ENCODE measurements at regions not wholly inside any gene's neighbourhood (a gene's known extent, or its start where the extent isn't known, plus 50 kb on each side); places are given as distances from the start of the nearest gene placed in this dataset.

DNA sequence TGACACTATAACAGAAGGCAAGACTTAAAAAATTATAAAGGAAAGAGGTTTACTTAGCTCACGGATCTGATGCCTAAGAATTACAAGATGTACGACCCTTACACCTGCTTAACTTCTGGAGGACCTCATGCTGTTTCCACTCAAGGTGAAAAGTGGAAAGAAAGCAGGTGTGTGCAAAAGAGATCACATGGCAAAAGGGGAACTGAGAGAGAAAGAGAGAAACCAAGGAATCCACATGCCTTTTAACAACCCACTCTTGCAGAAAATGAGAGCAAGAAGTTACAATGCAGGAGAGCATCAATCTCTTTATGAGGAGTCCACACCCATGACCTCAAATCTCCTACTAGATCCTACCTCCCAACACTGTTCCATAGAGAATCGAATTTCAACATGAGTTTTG is 2382.2 kb downstream of the TP53TG3F start:
- DNase-seq (ENCODE audit: low spot score): no peak

DNA sequence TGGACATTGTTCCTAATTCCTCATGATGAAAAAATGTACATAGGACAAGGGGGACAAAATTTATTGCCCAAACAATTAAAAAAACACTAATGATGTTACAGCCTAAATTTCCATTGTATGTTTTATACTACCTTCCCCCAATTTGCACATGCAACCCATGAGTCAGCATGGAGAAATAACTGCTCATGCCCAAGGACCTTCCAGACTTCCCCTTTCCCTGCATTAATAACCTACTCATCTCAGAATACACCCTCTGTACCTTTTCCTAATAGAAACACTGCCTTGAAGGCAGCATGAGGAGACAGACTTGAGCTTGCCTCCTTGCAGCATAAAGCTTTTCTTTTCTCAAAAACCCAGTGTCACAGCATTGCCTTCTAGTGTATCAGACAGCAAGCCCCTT is 2402.8 kb downstream of the TP53TG3F start:
- no peak for DNase-seq (ENCODE audit: low spot score)

DNA sequence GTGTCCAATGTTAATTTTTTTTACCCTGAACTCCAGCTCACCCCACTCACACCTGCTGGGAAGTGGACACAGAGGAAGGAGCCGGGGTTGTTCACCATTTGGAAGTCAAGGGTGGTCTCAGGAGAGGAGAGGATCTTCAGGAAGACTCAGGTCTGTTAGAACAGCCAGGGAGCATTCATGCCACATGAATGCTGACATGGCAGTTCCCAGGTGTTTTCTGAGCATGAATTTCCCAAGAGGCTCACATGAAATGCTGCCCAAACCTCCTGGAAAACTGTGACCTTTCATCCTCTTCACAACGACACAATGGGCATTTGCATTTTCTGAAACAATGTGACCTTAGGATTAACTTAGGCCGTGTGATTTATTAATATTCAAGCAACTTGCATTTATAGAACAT is 2409.2 kb downstream of the TP53TG3F start:
- no peak for DNase-seq (ENCODE audit: low spot score)

DNA sequence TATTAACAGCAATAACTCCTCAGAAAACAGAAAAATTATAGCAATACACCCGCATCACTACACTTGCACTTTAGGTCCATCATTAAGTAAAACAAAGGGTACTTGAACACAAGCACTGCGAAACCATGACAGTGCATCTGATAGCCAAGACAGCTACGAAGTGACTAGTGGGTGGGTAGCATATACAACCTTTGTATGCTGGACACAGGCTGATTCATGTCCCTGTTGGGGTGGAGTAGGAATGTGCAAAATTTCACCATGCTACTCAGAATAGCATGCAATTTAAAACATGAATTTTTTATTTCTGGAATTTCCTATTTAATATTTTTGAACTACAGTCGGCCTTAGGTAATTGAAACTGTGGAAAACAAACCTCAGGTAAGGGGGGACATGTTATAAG is 2414.1 kb downstream of the TP53TG3F start:
- no peak for DNase-seq (ENCODE audit: low spot score)

DNA sequence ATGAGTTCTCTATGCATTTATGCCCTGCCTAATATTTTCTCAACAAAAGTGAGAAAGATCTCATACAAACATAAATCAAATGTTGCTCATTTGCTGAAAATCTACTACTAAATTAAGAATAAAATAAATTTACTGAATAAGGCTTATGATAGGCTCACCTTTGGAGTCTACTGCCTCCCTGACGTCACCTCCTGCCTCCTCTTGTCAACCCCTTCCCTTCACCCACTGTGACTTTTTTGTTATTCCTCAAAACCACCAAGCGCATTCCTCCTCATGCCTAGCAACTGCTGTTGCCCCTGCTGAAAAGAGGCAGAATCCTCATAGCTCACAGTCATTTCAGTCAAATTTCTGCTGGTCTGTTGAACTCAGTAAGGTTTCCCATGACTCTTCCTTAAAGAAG is 2422.2 kb downstream of the TP53TG3F start:
- no peak for DNase-seq (ENCODE audit: low spot score)

DNA sequence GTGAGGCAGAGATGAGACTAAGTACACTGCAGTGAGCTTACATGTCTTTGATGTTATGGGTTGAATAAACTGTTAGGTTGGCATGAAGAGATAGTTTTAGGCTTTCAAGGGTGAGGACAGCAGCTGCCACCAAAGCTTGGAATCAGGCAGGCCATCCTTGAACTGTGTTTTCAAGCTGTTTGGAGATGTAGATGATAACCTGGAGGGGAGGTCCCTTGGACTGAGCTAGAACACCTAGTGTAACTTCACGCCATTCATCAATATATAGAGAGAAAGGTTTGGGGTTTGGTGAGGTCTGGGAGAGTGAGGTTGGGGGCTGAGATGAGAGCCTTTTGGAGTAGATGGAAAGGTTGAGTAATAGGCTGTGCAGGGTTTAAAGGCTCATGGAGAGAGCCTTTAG is 2447.0 kb downstream of the TP53TG3F start:
- DNase-seq (ENCODE audit: low spot score): no peak

DNA sequence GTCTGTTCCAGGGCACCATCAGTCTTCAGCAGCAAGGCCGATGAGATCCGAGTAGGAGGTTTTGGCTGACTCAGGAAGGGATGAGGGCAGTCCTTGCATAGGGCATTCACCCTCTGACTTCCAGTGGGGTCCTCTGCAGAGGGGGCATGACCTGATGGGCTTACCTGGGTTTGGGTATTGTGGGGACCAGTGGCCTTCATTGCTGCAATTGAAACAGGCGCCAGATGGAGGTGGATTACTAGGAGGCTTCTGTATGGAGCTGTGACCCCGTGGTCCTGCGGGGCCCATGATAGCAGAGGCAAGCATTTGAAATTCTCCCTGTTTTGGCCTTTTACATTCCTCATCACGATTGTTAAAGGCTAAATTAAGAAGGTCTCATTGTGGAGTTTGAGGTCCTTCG is 2448.7 kb downstream of the TP53TG3F start:
- DNase-seq (ENCODE audit: low spot score): no peak

DNA sequence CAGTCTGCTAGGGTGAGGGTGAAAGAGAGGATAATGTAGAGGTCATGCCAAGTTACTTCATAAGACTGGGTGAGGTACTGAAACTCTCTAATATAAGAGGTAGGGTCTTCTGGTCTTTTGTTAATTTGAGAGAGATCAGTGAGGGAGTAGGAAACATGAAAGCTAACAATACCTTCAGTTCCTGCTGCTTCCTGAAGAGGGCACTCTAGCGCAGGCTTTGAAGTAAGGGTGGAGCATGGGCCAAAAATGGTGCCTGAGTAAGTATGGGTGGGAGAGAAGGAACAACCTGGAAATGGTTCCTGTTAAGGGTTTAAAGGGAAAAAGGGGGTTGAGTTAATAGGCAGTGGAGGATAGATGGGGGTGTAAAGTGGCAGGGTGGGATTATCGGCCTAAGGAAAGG is 2449.5 kb downstream of the TP53TG3F start:
- DNase-seq (ENCODE audit: low spot score): no peak

DNA sequence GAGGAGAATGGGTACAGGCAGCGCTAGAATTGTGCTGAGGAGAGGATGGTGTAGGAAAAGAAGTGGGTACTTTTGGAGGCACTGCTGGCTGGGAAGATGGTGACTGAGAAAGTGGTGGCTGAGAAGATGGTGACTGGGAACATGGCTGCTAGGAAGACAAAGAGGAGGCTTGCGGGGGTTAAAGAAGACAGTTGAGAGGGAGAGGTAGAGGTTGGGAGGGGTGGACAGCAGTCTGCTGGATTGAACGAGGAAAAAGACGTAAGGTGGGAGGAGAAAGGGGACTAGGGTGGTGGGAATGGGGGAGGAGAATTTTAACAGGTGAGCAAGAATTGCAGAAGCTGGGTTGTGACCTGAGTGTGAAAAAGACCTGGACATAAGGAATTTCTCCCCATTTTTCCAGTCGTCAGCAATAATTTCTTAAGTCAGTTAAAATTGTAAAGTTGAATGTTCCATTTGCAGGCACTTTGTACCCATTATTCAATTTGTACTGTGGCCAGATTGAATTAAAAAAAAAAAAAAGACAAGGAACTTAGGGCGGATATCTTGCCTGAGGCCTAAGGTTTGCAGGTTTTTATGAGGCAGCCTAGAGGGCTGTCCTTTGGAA is 2450.0 kb downstream of the TP53TG3F start:
- no peak for DNase-seq (ENCODE audit: low spot score)

DNA sequence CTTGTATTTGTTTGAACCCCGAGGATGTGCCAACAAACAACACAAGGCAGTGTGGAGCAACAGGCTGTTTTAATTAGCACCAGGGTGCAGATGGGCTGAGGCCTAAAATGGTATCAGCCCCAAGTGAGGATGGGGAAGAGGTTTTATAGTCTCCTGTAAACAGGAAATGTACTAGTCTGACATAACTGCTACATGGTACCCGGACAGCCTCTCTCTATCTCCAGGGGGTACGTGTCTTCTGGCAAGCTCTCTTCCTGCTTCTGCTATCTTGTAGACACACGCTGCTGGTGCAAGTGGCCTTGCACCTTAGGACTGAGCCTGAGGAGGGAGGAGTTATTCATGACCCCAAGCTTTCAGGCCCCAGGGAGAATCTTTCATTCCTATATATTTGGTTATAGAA is 2451.0 kb downstream of the TP53TG3F start:
- DNase-seq (ENCODE audit: low spot score): no peak

DNA sequence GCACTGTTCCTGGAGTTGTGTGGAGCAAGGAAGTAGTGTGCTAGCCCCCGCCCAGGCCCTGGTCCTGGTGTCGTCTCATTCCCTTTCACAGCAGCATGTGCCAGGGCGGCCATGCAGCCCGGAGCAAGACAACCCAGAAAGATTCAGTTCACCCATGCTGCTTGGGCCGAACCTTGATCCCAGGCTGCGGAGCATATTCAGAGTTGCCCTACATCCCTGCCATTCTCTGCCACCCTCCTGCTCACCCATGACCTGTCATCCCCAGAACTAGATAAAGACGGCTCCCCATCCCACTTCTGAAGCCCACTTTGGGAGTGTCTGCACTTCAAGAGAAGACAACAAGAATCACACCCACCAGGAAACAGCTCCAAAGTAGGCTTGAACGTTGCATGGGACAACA is 2452.5 kb downstream of the TP53TG3F start:
- DNase-seq (ENCODE audit: low spot score): no peak

DNA sequence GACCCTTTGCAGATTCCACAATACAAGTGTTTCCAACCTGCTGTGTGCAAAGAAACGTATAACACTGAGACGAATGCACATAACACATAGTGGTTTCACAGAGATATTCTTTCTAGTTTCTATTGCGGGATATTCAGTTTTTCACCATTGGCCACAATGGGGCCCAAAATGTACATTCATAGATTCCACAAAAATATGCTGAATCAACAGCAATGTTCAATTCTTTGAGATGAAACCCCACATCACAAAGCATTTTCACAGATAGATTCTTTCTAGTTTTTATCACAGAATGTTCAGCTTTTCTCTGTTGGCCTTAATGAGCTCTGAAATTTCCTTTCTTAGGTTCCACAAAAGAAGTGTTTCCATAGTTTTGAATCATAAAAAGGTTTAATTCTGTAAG is 2472.3 kb downstream of the TP53TG3F start:
- no peak for DNase-seq (ENCODE audit: low spot score)
